Vagina (tissue), 2 donors: ENCODE measurements at regions not wholly inside any gene's neighbourhood (a gene's known extent, or its start where the extent isn't known, plus 50 kb on each side); places are given as distances from the start of the nearest gene placed in this dataset.

Source experiments
- POLR2A ChIP-seq, 2 donors: fragments of 450-650 bp; IDR thresholded peaks; one replicate each; pipeline ENCODE4 v1.6.1; 2017; ENCODE audit warnings: antibody characterized with exemption in 2 of 2, mild to moderate bottlenecking in 2 of 2, moderate library complexity in 2 of 2
- POLR2AphosphoS5 ChIP-seq, 2 donors: sonication (generic); formaldehyde crosslinking; IDR thresholded peaks; one replicate each; pipeline ENCODE4 v1.9.0; 2017; ENCODE audit warnings: antibody characterized with exemption in 2 of 2, mild to moderate bottlenecking in 2 of 2, low read depth in 1 of 2; ENCODE audit not compliant: insufficient read depth in 1 of 2
- TF ChIP-seq, protein P1 (sequence below), 3 experiments: fragments of 450-650 bp in 2 of 3; fragments of 200-600 bp in 1 of 3; sonication (generic) in 1 of 3; IDR thresholded peaks; one replicate each; pipeline ENCODE4 v1.5.1; 2017 to 2019; ENCODE audit warnings: antibody characterized with exemption in 3 of 3, mild to moderate bottlenecking in 2 of 3, moderate library complexity in 2 of 3

DNA sequence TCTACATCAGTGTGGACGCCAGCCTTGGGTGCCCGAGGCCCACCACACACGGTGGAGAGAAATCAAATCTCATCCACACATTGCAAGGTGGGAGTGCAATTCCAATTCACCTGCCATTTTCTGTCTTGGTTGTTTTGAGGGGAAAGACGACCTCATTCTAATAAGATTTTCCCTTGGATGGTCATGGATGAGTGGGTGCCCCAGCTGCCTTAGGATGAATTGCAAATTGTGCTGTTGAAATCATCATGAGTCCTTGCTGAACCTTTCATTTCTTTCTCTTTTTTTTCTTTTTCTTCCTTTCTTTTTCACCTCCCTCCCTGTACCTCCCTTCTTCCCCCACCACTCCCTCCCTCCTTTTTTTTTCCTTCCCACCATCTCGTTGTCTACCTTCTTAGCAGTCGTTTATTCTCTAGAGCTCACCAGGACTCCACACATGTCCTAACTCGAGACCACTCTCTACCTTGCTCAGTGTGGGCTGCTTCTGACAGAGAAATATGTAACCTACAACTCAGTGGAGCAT is 266.9 kb upstream of the NFE2L3 start:
- no peak for TF ChIP-seq POLR2A (IDR thresholded peaks at IDR 0.05)
- TF ChIP-seq, protein P1, sequence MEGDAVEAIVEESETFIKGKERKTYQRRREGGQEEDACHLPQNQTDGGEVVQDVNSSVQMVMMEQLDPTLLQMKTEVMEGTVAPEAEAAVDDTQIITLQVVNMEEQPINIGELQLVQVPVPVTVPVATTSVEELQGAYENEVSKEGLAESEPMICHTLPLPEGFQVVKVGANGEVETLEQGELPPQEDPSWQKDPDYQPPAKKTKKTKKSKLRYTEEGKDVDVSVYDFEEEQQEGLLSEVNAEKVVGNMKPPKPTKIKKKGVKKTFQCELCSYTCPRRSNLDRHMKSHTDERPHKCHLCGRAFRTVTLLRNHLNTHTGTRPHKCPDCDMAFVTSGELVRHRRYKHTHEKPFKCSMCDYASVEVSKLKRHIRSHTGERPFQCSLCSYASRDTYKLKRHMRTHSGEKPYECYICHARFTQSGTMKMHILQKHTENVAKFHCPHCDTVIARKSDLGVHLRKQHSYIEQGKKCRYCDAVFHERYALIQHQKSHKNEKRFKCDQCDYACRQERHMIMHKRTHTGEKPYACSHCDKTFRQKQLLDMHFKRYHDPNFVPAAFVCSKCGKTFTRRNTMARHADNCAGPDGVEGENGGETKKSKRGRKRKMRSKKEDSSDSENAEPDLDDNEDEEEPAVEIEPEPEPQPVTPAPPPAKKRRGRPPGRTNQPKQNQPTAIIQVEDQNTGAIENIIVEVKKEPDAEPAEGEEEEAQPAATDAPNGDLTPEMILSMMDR (IDR thresholded peaks at IDR 0.05), result no peak
- TF ChIP-seq POLR2AphosphoS5 (IDR thresholded peaks at IDR 0.05; ENCODE audit: insufficient read depth in 1 of 2, low read depth in 1 of 2), result no peak
